Neural cell (in vitro differentiated cells): ENCODE measurements at regions not wholly inside any gene's neighbourhood (a gene's known extent, or its start where the extent isn't known, plus 50 kb on each side); places are given as distances from the start of the nearest gene placed in this dataset.

ENCODE experiments used
- H2AFZ ChIP-seq: fragments of 200-600, 300-800 bp; sonication (generic), shearing (Covaris generic); 2 replicates; pipeline ENCODE4 v1.6.0; 2014; ENCODE audit warnings: low read depth, mild to moderate bottlenecking, antibody characterized with exemption, low read length, moderate library complexity
- H3F3A ChIP-seq: fragments of 200-600 bp; shearing (Covaris generic); 2 replicates; pipeline ENCODE4 v1.6.1; 2016; ENCODE audit warnings: mild to moderate bottlenecking, moderate library complexity, mixed read lengths, antibody characterized with exemption, low read length; ENCODE audit not compliant: insufficient read depth, poor library complexity, severe bottlenecking
- H3K27ac ChIP-seq: fragments of 200-600, 300-800 bp; sonication (generic), shearing (Covaris generic); 2 replicates; pipeline ENCODE4 v1.5.1; 2014; ENCODE audit warnings: mild to moderate bottlenecking, low read length, moderate library complexity
- H3K27me3 ChIP-seq: fragments of 300-800, 200-600 bp; sonication (generic), shearing (Covaris generic); 2 replicates; pipeline ENCODE4 v1.6.0; 2014; ENCODE audit warnings: mild to moderate bottlenecking, low read depth, low read length, moderate library complexity; ENCODE audit not compliant: insufficient read depth
- H3K36me3 ChIP-seq: fragments of 300-800, 200-600 bp; sonication (generic), shearing (Covaris generic); 2 replicates; pipeline ENCODE4 v1.5.1; 2014; ENCODE audit warnings: mild to moderate bottlenecking, antibody characterized with exemption, low read length, moderate library complexity; ENCODE audit not compliant: insufficient read depth
- H3K4me2 ChIP-seq: fragments of 300-800, 200-600 bp; sonication (generic), shearing (Covaris generic); 2 replicates; pipeline ENCODE4 v1.6.0; 2014; ENCODE audit warnings: mild to moderate bottlenecking, low read length
- H3K4me3 ChIP-seq: fragments of 300-800, 200-600 bp; sonication (generic), shearing (Covaris generic); 2 replicates; pipeline ENCODE4 v1.5.1; 2014; ENCODE audit warnings: mild to moderate bottlenecking, low read length, moderate library complexity
- H3K79me2 ChIP-seq: fragments of 200-600 bp; shearing (Covaris generic); replicated peaks from 2 replicates; pipeline ENCODE4 v1.6.0; 2014; ENCODE audit warnings: mild to moderate bottlenecking, low read length, moderate library complexity; ENCODE audit not compliant: insufficient read depth
- H3K9ac ChIP-seq: fragments of 300-800, 200-600 bp; sonication (generic), shearing (Covaris generic); 2 replicates; pipeline ENCODE4 v1.6.1; 2016; ENCODE audit warnings: mild to moderate bottlenecking, low read length, mixed read lengths
- H3K9me2 ChIP-seq: fragments of 200-600 bp; shearing (Covaris generic); 2 replicates; pipeline ENCODE4 v1.6.1; 2016; ENCODE audit warnings: mild to moderate bottlenecking, low read length, mixed read lengths; ENCODE audit not compliant: insufficient read depth
- H3K9me3 ChIP-seq: fragments of 200-600, 300-800 bp; sonication (generic), shearing (Covaris generic); 2 replicates; pipeline ENCODE4 v1.6.1; 2016; ENCODE audit warnings: mild to moderate bottlenecking, mixed run types, low read length, moderate library complexity, mixed read lengths
- H4K20me1 ChIP-seq: fragments of 200-600 bp; shearing (Covaris generic); 2 replicates; pipeline ENCODE4 v1.6.1; 2016; ENCODE audit warnings: mild to moderate bottlenecking, mixed run types; ENCODE audit not compliant: insufficient read depth
- CTCF ChIP-seq: fragments of 450-650 bp; IDR thresholded peaks from 2 replicates; pipeline ENCODE4 v1.5.1; 2014; ENCODE audit warnings: antibody characterized with exemption, mild to moderate bottlenecking, moderate library complexity; ENCODE audit not compliant: poor library complexity, severe bottlenecking
- EP300 ChIP-seq: fragments of 450-650 bp; conservative IDR thresholded peaks from 2 replicates; pipeline ENCODE4 v1.6.1; 2014; ENCODE audit warnings: antibody characterized with exemption, mild to moderate bottlenecking, moderate library complexity; ENCODE audit not compliant: poor library complexity, severe bottlenecking
- EZH2 ChIP-seq: fragments of 200-600, 300-800 bp; shearing (Covaris generic), sonication (generic); IDR thresholded peaks from 2 replicates; pipeline ENCODE4 v1.6.1; 2014; ENCODE audit warnings: antibody characterized with exemption, low read length, borderline replicate concordance, mild to moderate bottlenecking; ENCODE audit not compliant: insufficient read depth, poor library complexity, severe bottlenecking
- MXI1 ChIP-seq: fragments of 450-650 bp; conservative IDR thresholded peaks from 2 replicates; pipeline ENCODE4 v1.6.1; 2014; ENCODE audit warnings: antibody characterized with exemption, mild to moderate bottlenecking; ENCODE audit not compliant: poor library complexity, severe bottlenecking
- POLR2AphosphoS5 ChIP-seq: IDR thresholded peaks from 2 replicates; pipeline ENCODE4 v1.6.1; 2012
- RAD21 ChIP-seq: fragments of 450-650 bp; conservative IDR thresholded peaks from 2 replicates; pipeline ENCODE4 v1.6.1; 2014; ENCODE audit warnings: antibody characterized with exemption, mild to moderate bottlenecking, moderate library complexity
- REST ChIP-seq: IDR thresholded peaks from 2 replicates; pipeline ENCODE4 v1.6.1; 2012; ENCODE audit warnings: borderline replicate concordance
- SMC3 ChIP-seq: fragments of 450-650 bp; conservative IDR thresholded peaks from 2 replicates; pipeline ENCODE4 v1.6.1; 2014; ENCODE audit warnings: antibody characterized with exemption, mild to moderate bottlenecking, moderate library complexity; ENCODE audit not compliant: poor library complexity
- TAF1 ChIP-seq: IDR thresholded peaks from 2 replicates; pipeline ENCODE4 v1.6.1; 2012; ENCODE audit warnings: low read depth

- Histone ChIP-seq H3K9me2 (no peaks in the 10 kb centered on the region), H2AFZ (no peak overlapping the region), H3K4me3 (no peak overlapping the region), H3K9me3 (no peaks in the 10 kb centered on the region), H3K27me3 (no peaks in the 10 kb centered on the region), H3K4me2 (no peak overlapping the region), H3K79me2 (no peaks in the 10 kb centered on the region), H3K36me3 (no peaks in the 10 kb centered on the region), H3K9ac (no peak overlapping the region), H3K27ac (no peak overlapping the region), H4K20me1 (no peaks in the 10 kb centered on the region), H3F3A (no peaks in the 10 kb centered on the region)
- TF ChIP-seq MXI1 (no peak), CTCF (no peak), EZH2 (no peak), SMC3 (no peak), REST (no peak), RAD21 (no peak), POLR2AphosphoS5 (no peak), EP300 (no peak), TAF1 (no peak)
Observed at GRCh38 chr15:81901319-81901718, 144.5 kb downstream of the MEX3B start.

GRCh38 chr15:81899730-81900129, 146.1 kb downstream of the MEX3B start:
- no peak overlapping the region for H3K9ac ChIP-seq

More at GRCh38 chr15:81899730-81900129, 146.1 kb downstream of the MEX3B start:
- Histone ChIP-seq H3K9me2 (no peaks in the 10 kb centered on the region), H3K79me2 (no peaks in the 10 kb centered on the region), H4K20me1 (no peaks in the 10 kb centered on the region), H3K4me2 (no peak overlapping the region), H3F3A (no peaks in the 10 kb centered on the region), H3K4me3 (no peak overlapping the region), H3K9me3 (no peaks in the 10 kb centered on the region), H3K27me3 (no peaks in the 10 kb centered on the region), H3K36me3 (no peaks in the 10 kb centered on the region), H3K27ac (no peak overlapping the region), H2AFZ (no peak overlapping the region)
- no peak for TF ChIP-seq TAF1
- TF ChIP-seq EZH2, result no peak
- no peak for TF ChIP-seq EP300
- no peak for TF ChIP-seq SMC3
- TF ChIP-seq MXI1, result no peak
- no peak for TF ChIP-seq POLR2AphosphoS5
- TF ChIP-seq RAD21, result no peak
- no peak for TF ChIP-seq CTCF
- no peak for TF ChIP-seq REST
